GM12873 (cell line): ENCODE measurements at regions not wholly inside any gene's neighbourhood (a gene's known extent, or its start where the extent isn't known, plus 50 kb on each side); places are given as distances from the start of the nearest gene placed in this dataset.

ENCODE experiments used
- CTCF ChIP-seq: IDR thresholded peaks from 2 replicates; pipeline ENCODE4 v1.5.1; 2012; ENCODE audit warnings: low read depth, mild to moderate bottlenecking, moderate library complexity, low read length, control low read depth; ENCODE audit not compliant: insufficient read depth; ENCODE audit errors: missing control alignments

GRCh38 chr6:108768792-108769524 is 79.3 kb upstream of the ARMC2 start:
- TF ChIP-seq CTCF: no peak

- no peak for TF ChIP-seq CTCF
Observed at GRCh38 chr6:108771421-108771820, 76.8 kb upstream of the ARMC2 start.

DNA sequence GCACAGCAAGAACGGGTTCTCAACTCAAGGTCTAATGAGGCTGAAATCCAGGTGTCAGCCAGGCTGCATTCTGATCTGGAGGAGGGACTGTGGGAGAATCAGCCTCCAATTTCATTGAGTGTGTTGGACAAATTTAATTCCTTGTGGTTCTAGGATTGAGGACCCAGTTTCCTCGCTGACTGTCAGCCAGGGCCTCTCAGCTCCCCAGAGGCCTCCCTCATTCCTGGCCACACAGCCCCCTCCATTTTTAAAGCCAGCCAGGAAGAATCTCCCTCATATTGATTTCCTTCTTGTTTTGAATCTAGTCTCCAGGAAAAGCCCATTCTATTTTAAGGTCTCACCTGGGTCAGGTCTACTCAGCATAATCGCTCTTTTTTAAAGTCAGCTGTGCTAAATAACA is 73.7 kb upstream of the ARMC2 start:
- TF ChIP-seq CTCF: no peak

- TF ChIP-seq CTCF: no peak
Observed at GRCh38 chr6:108777536-108777935, 70.7 kb upstream of the ARMC2 start.

- no peak for TF ChIP-seq CTCF
Observed at GRCh38 chr6:108778421-108779186, 69.6 kb upstream of the ARMC2 start.

GRCh38 chr6:108779536-108780275 is 68.5 kb upstream of the ARMC2 start:
- TF ChIP-seq CTCF: no peak

DNA sequence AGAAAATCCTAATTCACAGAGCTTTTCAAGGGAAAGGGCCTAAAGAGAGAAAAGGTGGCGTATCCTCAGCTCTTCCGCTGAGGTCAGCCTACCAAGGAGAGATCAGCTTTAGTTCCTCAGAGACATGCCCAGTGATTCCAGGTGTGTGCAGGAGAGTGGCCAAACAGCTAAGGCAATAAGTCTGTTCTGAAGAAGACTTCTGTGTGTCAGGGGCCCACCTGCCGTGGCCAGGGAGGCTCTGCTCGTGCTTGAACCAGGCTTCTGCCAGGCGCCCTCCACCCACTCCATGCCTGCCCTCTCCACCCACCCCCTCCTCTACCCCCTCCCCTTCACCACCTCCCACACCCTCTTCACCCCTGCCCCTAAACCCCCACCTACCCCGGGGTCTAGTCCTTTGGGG is 67.4 kb upstream of the ARMC2 start:
- TF ChIP-seq CTCF: no peak
